ENCODE measurements at regions not wholly inside any gene's neighbourhood (a gene's known extent, or its start where the extent isn't known, plus 50 kb on each side); places are given as distances from the start of the nearest gene placed in this dataset.

DNA sequence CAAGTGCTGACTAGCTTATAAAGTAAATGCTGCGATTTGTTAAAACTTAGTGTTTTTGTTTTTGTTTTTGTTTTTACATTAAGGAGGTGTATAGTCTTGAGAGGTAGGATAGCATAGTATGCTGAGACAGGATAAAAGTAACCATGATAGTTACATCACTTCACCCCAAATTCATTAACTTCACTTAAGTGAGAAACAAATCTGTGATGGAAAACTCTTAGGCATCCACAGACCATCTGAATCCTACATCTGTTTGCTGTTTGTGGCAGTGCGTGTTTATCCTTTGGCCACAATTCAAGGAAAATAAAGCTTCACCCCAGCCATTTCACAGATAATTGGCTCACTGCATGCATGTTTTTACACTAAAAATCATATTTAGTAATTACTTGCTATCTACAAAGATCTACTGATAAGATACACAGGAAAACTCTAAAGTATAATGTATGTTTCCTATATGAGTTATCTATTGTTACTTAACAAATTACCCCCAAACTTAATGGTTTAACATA, 82.0 kb downstream of the ZNF622 start:
- TF ChIP-seq EZH2 (IDR thresholded peaks at IDR 0.05) (no peak), FOXP2 (optimal IDR thresholded peaks at IDR 0.05; ENCODE audit: control extremely low read depth, extremely low read length, insufficient read depth) (no peak), POLR2AphosphoS5 (IDR thresholded peaks at IDR 0.05; ENCODE audit: borderline replicate concordance, low read depth, low read length) (no peak)
